IPS-18a (cell line): ENCODE measurements at regions not wholly inside any gene's neighbourhood (a gene's known extent, or its start where the extent isn't known, plus 50 kb on each side); places are given as distances from the start of the nearest gene placed in this dataset.

ENCODE experiments used
- H3K27ac ChIP-seq: one replicate; pipeline ENCODE4 v1.5.1; 2013; ENCODE audit warnings: low read length
- H3K27me3 ChIP-seq: one replicate; pipeline ENCODE4 v1.6.1; 2013; ENCODE audit warnings: mild to moderate bottlenecking, low read length; ENCODE audit not compliant: control insufficient read depth, insufficient read depth
- H3K36me3 ChIP-seq: one replicate; pipeline ENCODE4 v1.6.1; 2013; ENCODE audit warnings: low read depth, low read length; ENCODE audit not compliant: control insufficient read depth
- H3K4me1 ChIP-seq: one replicate; pipeline ENCODE4 v1.6.1; 2013; ENCODE audit warnings: low read depth, low read length; ENCODE audit not compliant: control insufficient read depth
- H3K4me3 ChIP-seq: one replicate; pipeline ENCODE4 v1.5.1; 2013; ENCODE audit warnings: low read length
- H3K9ac ChIP-seq: one replicate; pipeline ENCODE4 v1.6.1; 2013; ENCODE audit warnings: mild to moderate bottlenecking, low read length, moderate library complexity
- H3K9me3 ChIP-seq: one replicate; pipeline ENCODE4 v1.6.1; 2013; ENCODE audit warnings: low read depth, low read length; ENCODE audit not compliant: control insufficient read depth

DNA sequence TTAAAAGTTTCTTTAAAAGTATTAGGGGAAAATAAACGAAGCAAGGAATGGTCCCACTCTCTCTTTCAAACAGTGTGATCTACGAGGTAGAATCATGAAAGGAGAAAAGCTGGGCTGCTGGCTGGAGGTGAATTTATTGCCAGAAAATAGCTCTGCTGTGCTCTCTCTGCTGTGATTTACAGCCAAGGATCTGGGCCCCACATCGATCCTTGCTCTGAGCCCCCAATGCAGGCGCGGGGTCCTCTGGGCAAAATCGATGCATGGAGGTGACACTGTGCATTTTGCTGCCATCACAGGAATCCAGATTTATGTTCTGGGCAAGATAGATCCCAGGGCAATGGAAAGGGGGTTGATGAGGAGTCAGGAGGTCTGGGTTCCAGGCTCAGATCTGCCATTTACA is 91.0 kb upstream of the GPR26 start:
- no peaks in the 10 kb centered on the region for H3K36me3 ChIP-seq
- H3K9me3 ChIP-seq, result no peaks in the 10 kb centered on the region
- no peak overlapping the region for H3K9ac ChIP-seq
- no peak overlapping the region for H3K4me3 ChIP-seq
- H3K4me1 ChIP-seq, result no peaks in the 10 kb centered on the region
- H3K27ac ChIP-seq, result no peak overlapping the region
- no peaks in the 10 kb centered on the region for H3K27me3 ChIP-seq

- H3K27ac ChIP-seq, result no peak overlapping the region
- H3K9me3 ChIP-seq, result no peaks in the 10 kb centered on the region
- H3K9ac ChIP-seq, result no peak overlapping the region
- H3K4me1 ChIP-seq, result no peaks in the 10 kb centered on the region
- H3K4me3 ChIP-seq, result no peak overlapping the region
- no peaks in the 10 kb centered on the region for H3K36me3 ChIP-seq
- H3K27me3 ChIP-seq, result no peaks in the 10 kb centered on the region
Observed at GRCh38 chr10:123576706-123577105, 89.4 kb upstream of the GPR26 start.

- Histone ChIP-seq H3K9ac (no peak overlapping the region), H3K4me1 (no peaks in the 10 kb centered on the region), H3K27ac (no peak overlapping the region), H3K36me3 (no peaks in the 10 kb centered on the region), H3K9me3 (no peaks in the 10 kb centered on the region), H3K27me3 (peaks cover 3% of the 10 kb centered on the region), H3K4me3 (no peak overlapping the region)
Observed at GRCh38 chr10:123577921-123578461, 88.2 kb upstream of the GPR26 start.

DNA sequence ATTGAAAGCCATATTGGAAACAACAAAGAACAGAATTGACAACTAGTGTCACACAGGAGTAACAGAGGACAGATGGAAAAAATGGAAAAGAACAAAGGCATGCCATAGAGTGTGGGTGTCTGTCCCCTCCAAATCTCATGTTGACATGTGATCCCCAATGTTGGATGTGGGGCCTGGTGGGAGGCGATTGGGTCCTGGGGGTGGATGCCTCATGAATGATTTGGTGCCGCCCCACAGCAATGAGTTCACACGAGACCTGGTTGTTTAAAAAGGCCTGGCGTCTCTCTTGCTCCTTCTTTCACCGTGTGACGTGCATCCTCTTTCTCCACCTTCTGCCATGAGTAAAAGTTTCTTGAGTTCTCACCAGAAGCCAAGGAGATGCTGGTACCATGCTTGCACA is 87.4 kb upstream of the GPR26 start:
- H3K4me3 ChIP-seq, result no peak overlapping the region
- H3K9me3 ChIP-seq, result no peaks in the 10 kb centered on the region
- no peak overlapping the region for H3K9ac ChIP-seq
- H3K27me3 ChIP-seq, result peaks cover 9% of the 10 kb centered on the region
- no peaks in the 10 kb centered on the region for H3K36me3 ChIP-seq
- no peak overlapping the region for H3K27ac ChIP-seq
- H3K4me1 ChIP-seq, result peaks cover 3% of the 10 kb centered on the region

- H3K4me1 ChIP-seq, result peaks cover 10% of the 10 kb centered on the region
- H3K27ac ChIP-seq, result no peak overlapping the region
- H3K27me3 ChIP-seq, result peaks cover 9% of the 10 kb centered on the region
- H3K9ac ChIP-seq, result no peak overlapping the region
- H3K9me3 ChIP-seq, result no peaks in the 10 kb centered on the region
- H3K4me3 ChIP-seq, result no peak overlapping the region
- H3K36me3 ChIP-seq, result no peaks in the 10 kb centered on the region
Observed at GRCh38 chr10:123579675-123580074, 86.5 kb upstream of the GPR26 start.

- H3K27ac ChIP-seq, result no peak overlapping the region
- H3K4me3 ChIP-seq, result no peak overlapping the region
- H3K9ac ChIP-seq, result no peak overlapping the region
- H3K4me1 ChIP-seq, result peaks cover 17% of the 10 kb centered on the region
- no peaks in the 10 kb centered on the region for H3K36me3 ChIP-seq
- no peaks in the 10 kb centered on the region for H3K9me3 ChIP-seq
- H3K27me3 ChIP-seq, result peaks cover 9% of the 10 kb centered on the region
Observed at GRCh38 chr10:123580426-123580825, 85.7 kb upstream of the GPR26 start.

- no peaks in the 10 kb centered on the region for H3K9me3 ChIP-seq
- H3K4me1 ChIP-seq, result peaks cover 25% of the 10 kb centered on the region
- H3K9ac ChIP-seq, result no peak overlapping the region
- H3K27ac ChIP-seq, result no peak overlapping the region
- no peaks in the 10 kb centered on the region for H3K36me3 ChIP-seq
- peaks cover 9% of the 10 kb centered on the region for H3K27me3 ChIP-seq
- H3K4me3 ChIP-seq, result no peak overlapping the region
Observed at GRCh38 chr10:123581656-123582055, 84.5 kb upstream of the GPR26 start.

DNA sequence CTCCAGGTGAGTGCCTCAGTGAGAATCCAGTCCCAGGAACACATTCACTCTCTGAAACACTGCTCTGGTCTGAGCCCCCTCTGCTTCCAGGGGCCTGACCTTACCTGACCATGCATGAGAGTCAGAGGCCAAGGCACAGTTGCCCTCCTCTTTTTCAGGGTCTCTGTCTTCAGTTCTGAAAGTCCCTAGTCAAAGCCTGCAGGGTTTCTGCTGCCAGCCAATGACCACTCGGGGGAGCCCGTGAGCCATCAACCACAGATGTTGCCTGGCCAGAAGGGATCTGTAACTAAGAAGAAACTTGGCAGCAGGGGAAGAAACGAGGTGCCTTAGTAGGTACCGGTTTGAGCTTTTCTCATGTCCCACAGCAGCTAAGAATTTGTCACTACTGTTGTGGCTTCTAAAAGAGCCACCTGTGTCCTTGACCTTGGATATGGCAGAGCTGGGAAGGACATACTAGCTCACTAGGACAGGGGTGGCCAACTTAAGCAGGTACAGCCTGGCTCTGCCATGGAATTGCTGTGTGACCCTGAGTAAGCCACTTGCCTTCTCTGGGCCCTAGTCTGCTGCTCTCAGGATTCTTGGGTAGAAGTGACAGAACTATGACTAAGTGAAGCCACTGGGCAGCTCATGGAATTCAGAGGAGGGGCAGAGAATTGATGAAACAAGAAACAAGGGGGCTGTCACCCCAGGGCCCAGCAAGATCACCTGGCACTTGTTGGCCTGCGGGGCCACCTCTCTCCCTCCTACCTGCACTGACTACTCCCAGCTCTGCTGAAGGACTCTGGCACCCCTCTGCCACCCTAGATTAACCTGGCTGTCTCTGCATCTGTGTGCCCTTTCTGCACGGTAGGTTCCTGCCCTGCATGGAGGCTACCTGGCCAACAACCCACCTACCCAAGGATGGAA is 83.8 kb upstream of the GPR26 start:
- Histone ChIP-seq H3K27me3 (peaks cover 9% of the 10 kb centered on the region), H3K9ac (no peak overlapping the region), H3K9me3 (no peaks in the 10 kb centered on the region), H3K4me3 (no peak overlapping the region), H3K27ac (no peak overlapping the region), H3K4me1 (peaks cover 25% of the 10 kb centered on the region), H3K36me3 (no peaks in the 10 kb centered on the region)

GRCh38 chr10:123583639-123584418 is 82.3 kb upstream of the GPR26 start:
- no peaks in the 10 kb centered on the region for H3K36me3 ChIP-seq
- H3K9ac ChIP-seq, result no peak overlapping the region
- H3K27me3 ChIP-seq, result peaks cover 9% of the 10 kb centered on the region
- no peaks in the 10 kb centered on the region for H3K9me3 ChIP-seq
- H3K4me1 ChIP-seq, result peaks cover 27% of the 10 kb centered on the region
- no peak overlapping the region for H3K27ac ChIP-seq
- H3K4me3 ChIP-seq, result no peak overlapping the region

GRCh38 chr10:123584419-123584775 is 81.8 kb upstream of the GPR26 start:
- peaks cover 9% of the 10 kb centered on the region for H3K27me3 ChIP-seq
- peaks cover 27% of the 10 kb centered on the region for H3K4me1 ChIP-seq
- no peak overlapping the region for H3K27ac ChIP-seq
- H3K9ac ChIP-seq, result no peak overlapping the region
- no peaks in the 10 kb centered on the region for H3K9me3 ChIP-seq
- no peak overlapping the region for H3K4me3 ChIP-seq
- no peaks in the 10 kb centered on the region for H3K36me3 ChIP-seq

DNA sequence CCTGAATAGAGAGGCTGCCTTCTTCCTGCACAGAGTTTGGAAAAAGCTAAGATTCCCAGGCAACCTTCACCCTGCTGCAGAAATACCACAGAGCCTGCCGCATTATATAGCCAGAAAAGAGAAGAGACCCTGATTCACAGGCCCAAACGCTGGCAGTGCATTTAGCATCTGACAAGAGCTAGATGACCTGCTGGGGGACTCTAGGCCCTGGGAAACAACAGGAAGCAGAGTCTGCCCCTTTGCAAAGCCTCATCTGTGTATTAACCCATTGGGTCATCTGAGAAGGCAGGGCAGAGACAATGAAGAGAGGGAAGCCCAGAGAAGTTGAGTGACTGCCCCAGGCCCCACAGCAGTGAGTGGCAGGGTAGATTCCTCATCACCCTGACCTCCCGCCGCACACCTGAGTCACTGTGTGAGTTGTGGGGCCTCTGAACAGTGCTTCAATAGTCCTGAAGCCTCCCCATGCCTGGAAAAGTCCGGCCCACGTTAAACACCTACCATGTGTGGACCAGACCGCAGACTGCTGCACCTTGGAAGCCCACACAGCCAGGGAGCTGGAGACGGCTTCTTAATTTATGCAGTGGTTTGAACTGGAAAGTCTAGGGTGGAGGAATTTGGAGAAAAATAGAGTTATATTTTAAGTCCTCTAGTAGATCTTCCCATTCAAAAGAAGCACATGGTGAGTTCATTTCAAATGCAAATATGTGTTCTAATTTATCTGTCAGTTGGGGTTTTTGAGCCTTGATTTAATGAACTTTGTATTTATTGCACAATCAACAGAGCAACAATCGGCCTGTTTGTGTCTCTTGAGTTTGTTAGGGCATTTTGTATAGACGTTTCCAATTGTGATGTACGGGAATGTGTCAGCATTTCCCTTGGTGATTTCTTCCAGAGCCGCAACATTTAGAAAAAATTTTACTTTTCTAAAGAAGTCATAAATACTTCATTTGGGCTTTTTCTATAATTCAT is 80.4 kb upstream of the GPR26 start:
- Histone ChIP-seq H3K27me3 (peaks cover 9% of the 10 kb centered on the region), H3K27ac (no peak overlapping the region), H3K9me3 (no peaks in the 10 kb centered on the region), H3K4me3 (no peak overlapping the region), H3K36me3 (no peaks in the 10 kb centered on the region), H3K9ac (no peak overlapping the region), H3K4me1 (peaks cover 27% of the 10 kb centered on the region)
